ENCODE measurements at regions not wholly inside any gene's neighbourhood (a gene's known extent, or its start where the extent isn't known, plus 50 kb on each side); places are given as distances from the start of the nearest gene placed in this dataset.

- Histone ChIP-seq H3K36me3 (ENCODE audit: insufficient read depth, low read length) (no peaks in the 10 kb centered on the region), H3F3A (ENCODE audit: insufficient read depth, low read length, poor library complexity, severe bottlenecking) (no peaks in the 10 kb centered on the region), H3K4me3 (ENCODE audit: low read length) (no peak overlapping the region), H2AFZ (ENCODE audit: low read depth, low read length) (no peak overlapping the region), H3K27ac (ENCODE audit: low read length) (no peak overlapping the region), H4K20me1 (ENCODE audit: insufficient read depth) (no peaks in the 10 kb centered on the region), H3K9me3 (ENCODE audit: low read length) (no peaks in the 10 kb centered on the region), H3K9me2 (ENCODE audit: insufficient read depth, low read length) (no peaks in the 10 kb centered on the region), H3K27me3 (ENCODE audit: insufficient read depth, low read depth, low read length) (no peaks in the 10 kb centered on the region), H3K9ac (ENCODE audit: low read length) (no peak overlapping the region), H3K79me2 (replicated peaks; ENCODE audit: insufficient read depth, low read length) (no peaks in the 10 kb centered on the region), H3K4me2 (ENCODE audit: low read length) (no peak overlapping the region)
- no peak for TF ChIP-seq EZH2 (IDR thresholded peaks at IDR 0.05; ENCODE audit: borderline replicate concordance, insufficient read depth, low read length, poor library complexity, severe bottlenecking)
- TF ChIP-seq REST (IDR thresholded peaks at IDR 0.05; ENCODE audit: borderline replicate concordance) = no peak
- no peak for TF ChIP-seq TAF1 (IDR thresholded peaks at IDR 0.05; ENCODE audit: low read depth)
- no peak for TF ChIP-seq CTCF (IDR thresholded peaks at IDR 0.05; ENCODE audit: poor library complexity, severe bottlenecking)
- TF ChIP-seq POLR2AphosphoS5 (IDR thresholded peaks at IDR 0.05) = no peak
- no peak for TF ChIP-seq SMC3 (conservative IDR thresholded peaks at IDR 0.05; ENCODE audit: poor library complexity)
- no peak for TF ChIP-seq MXI1 (conservative IDR thresholded peaks at IDR 0.05; ENCODE audit: poor library complexity, severe bottlenecking)
- no peak for TF ChIP-seq RAD21 (conservative IDR thresholded peaks at IDR 0.05)
- TF ChIP-seq EP300 (conservative IDR thresholded peaks at IDR 0.05; ENCODE audit: poor library complexity, severe bottlenecking) = no peak
These were observed 147.5 kb upstream of the TSHZ2 start for GRCh38 chr20:52824494-52825216.

GRCh38 chr20:52823303-52823702, 148.9 kb upstream of the TSHZ2 start:
- Histone ChIP-seq H3K4me3 (ENCODE audit: low read length) (no peak overlapping the region), H3F3A (ENCODE audit: insufficient read depth, low read length, poor library complexity, severe bottlenecking) (no peaks in the 10 kb centered on the region), H3K9ac (ENCODE audit: low read length) (no peak overlapping the region), H3K27me3 (ENCODE audit: insufficient read depth, low read depth, low read length) (no peaks in the 10 kb centered on the region), H3K9me2 (ENCODE audit: insufficient read depth, low read length) (no peaks in the 10 kb centered on the region), H2AFZ (ENCODE audit: low read depth, low read length) (no peak overlapping the region), H3K27ac (ENCODE audit: low read length) (no peak overlapping the region), H3K36me3 (ENCODE audit: insufficient read depth, low read length) (no peaks in the 10 kb centered on the region), H3K79me2 (replicated peaks; ENCODE audit: insufficient read depth, low read length) (no peaks in the 10 kb centered on the region), H4K20me1 (ENCODE audit: insufficient read depth) (no peaks in the 10 kb centered on the region), H3K4me2 (ENCODE audit: low read length) (no peak overlapping the region), H3K9me3 (ENCODE audit: low read length) (no peaks in the 10 kb centered on the region)
- TF ChIP-seq SMC3 (conservative IDR thresholded peaks at IDR 0.05; ENCODE audit: poor library complexity) (no peak), CTCF (IDR thresholded peaks at IDR 0.05; ENCODE audit: poor library complexity, severe bottlenecking) (no peak), TAF1 (IDR thresholded peaks at IDR 0.05; ENCODE audit: low read depth) (no peak), POLR2AphosphoS5 (IDR thresholded peaks at IDR 0.05) (no peak), EZH2 (IDR thresholded peaks at IDR 0.05; ENCODE audit: borderline replicate concordance, insufficient read depth, low read length, poor library complexity, severe bottlenecking) (no peak), EP300 (conservative IDR thresholded peaks at IDR 0.05; ENCODE audit: poor library complexity, severe bottlenecking) (no peak), MXI1 (conservative IDR thresholded peaks at IDR 0.05; ENCODE audit: poor library complexity, severe bottlenecking) (no peak), RAD21 (conservative IDR thresholded peaks at IDR 0.05) (no peak), REST (IDR thresholded peaks at IDR 0.05; ENCODE audit: borderline replicate concordance) (no peak)
